CD14-positive monocyte (primary cell): ENCODE measurements at regions not wholly inside any gene's neighbourhood (a gene's known extent, or its start where the extent isn't known, plus 50 kb on each side); places are given as distances from the start of the nearest gene placed in this dataset.

Source experiments
- DNase-seq, 3 donors: peaks; one replicate each; pipeline ENCODE4 v3.0.0-alpha.2; 2011 to 2022
- H2AFZ ChIP-seq: 2 replicates; pipeline ENCODE4 v1.6.0; 2012; ENCODE audit warnings: mild to moderate bottlenecking, low read depth, low read length, inconsistent platforms; ENCODE audit not compliant: insufficient read depth, poor library complexity, severe bottlenecking
- H3K27ac ChIP-seq, 2 donors: 1 replicate in 1 of 2; 2 replicates in 1 of 2; pipeline ENCODE4 v1.5.1; 2012 to 2013; ENCODE audit warnings: low read length in 2 of 2, control low read depth in 1 of 2, inconsistent platforms in 1 of 2, low read depth in 1 of 2, mild to moderate bottlenecking in 1 of 2
- H3K27me3 ChIP-seq, 2 donors: one replicate each; pipeline versions ENCODE4 v1.6.0 to v1.6.1; 2011 to 2013; ENCODE audit warnings: low read length in 2 of 2; ENCODE audit not compliant: control insufficient read depth in 2 of 2, insufficient read depth in 2 of 2
- H3K36me3 ChIP-seq, 2 donors: replicated peaks in 1 of 2; 1 replicate in 1 of 2; 2 replicates in 1 of 2; pipeline versions ENCODE4 v1.5.1 to v1.6.1; 2012 to 2013; ENCODE audit warnings: low read length in 2 of 2, control low read depth in 1 of 2, inconsistent platforms in 1 of 2, mild to moderate bottlenecking in 1 of 2; ENCODE audit not compliant: insufficient read depth in 2 of 2, control insufficient read depth in 1 of 2
- H3K4me1 ChIP-seq, 2 donors: 1 replicate in 1 of 2; 2 replicates in 1 of 2; pipeline versions ENCODE4 v1.5.1 to v1.6.1; 2012 to 2013; ENCODE audit warnings: low read length in 2 of 2, control low read depth in 1 of 2, inconsistent platforms in 1 of 2, mild to moderate bottlenecking in 1 of 2, moderate library complexity in 1 of 2; ENCODE audit not compliant: insufficient read depth in 2 of 2, control insufficient read depth in 1 of 2
- H3K4me2 ChIP-seq: replicated peaks from 2 replicates; pipeline ENCODE3; 2012; ENCODE audit warnings: low read length, moderate library complexity, mild to moderate bottlenecking; ENCODE audit not compliant: poor library complexity, severe bottlenecking; ENCODE audit errors: extremely low read depth
- H3K4me3 ChIP-seq, 3 experiments: fragments of 200-600 bp in 1 of 3; sonication (generic) in 1 of 3; replicated peaks in 1 of 3; 1 replicate in 2 of 3; 2 replicates in 1 of 3; pipeline ENCODE4 v1.5.1; 2011 to 2013; ENCODE audit warnings: low read length in 3 of 3, mild to moderate bottlenecking in 3 of 3, control low read depth in 2 of 3, low read depth in 2 of 3, inconsistent platforms in 1 of 3, moderate library complexity in 1 of 3
- H3K79me2 ChIP-seq: 2 replicates; pipeline ENCODE4 v1.6.0; 2012; ENCODE audit warnings: mild to moderate bottlenecking, control low read depth, inconsistent platforms, low read length, moderate library complexity; ENCODE audit not compliant: insufficient read depth
- H3K9ac ChIP-seq: 2 replicates; pipeline ENCODE4 v1.6.0; 2017; ENCODE audit warnings: low read length, mild to moderate bottlenecking; ENCODE audit not compliant: insufficient read depth, poor library complexity, severe bottlenecking
- H3K9me3 ChIP-seq, 2 donors: replicated peaks in 1 of 2; 1 replicate in 1 of 2; 2 replicates in 1 of 2; pipeline versions ENCODE4 v1.5.1 to v1.6.1; 2012 to 2013; ENCODE audit warnings: low read length in 2 of 2, control low read depth in 1 of 2; ENCODE audit not compliant: control insufficient read depth in 1 of 2, insufficient read depth in 1 of 2
- H4K20me1 ChIP-seq: 2 replicates; pipeline ENCODE4 v1.6.0; 2012; ENCODE audit warnings: mild to moderate bottlenecking, low read length, control low read depth, moderate library complexity; ENCODE audit not compliant: insufficient read depth
- H3K27ac Mint-ChIP-seq, 7 donors: one replicate each; pipeline ENCODE4 v1.8.0; 2020; ENCODE audit warnings: mild to moderate bottlenecking in 7 of 7, mixed read lengths in 7 of 7, moderate library complexity in 6 of 7, inconsistent platforms in 2 of 7
- H3K27me3 Mint-ChIP-seq, 3 donors: one replicate each; pipeline ENCODE4 v1.8.0; 2021 to 2022; ENCODE audit warnings: low read depth in 3 of 3, mild to moderate bottlenecking in 3 of 3, mixed read lengths in 3 of 3, moderate library complexity in 3 of 3, inconsistent platforms in 1 of 3
- H3K36me3 Mint-ChIP-seq, 2 donors: one replicate each; pipeline ENCODE4 v1.8.0; 2020; ENCODE audit warnings: mixed read lengths in 2 of 2, inconsistent platforms in 1 of 2, mild to moderate bottlenecking in 1 of 2
- H3K4me1 Mint-ChIP-seq: one replicate; pipeline ENCODE4 v1.8.0; 2020; ENCODE audit warnings: mild to moderate bottlenecking, mixed read lengths
- H3K4me3 Mint-ChIP-seq, 2 donors: one replicate each; pipeline ENCODE4 v1.8.0; 2020; ENCODE audit warnings: mild to moderate bottlenecking in 2 of 2, mixed read lengths in 2 of 2, moderate library complexity in 1 of 2
- H3K9me3 Mint-ChIP-seq, 7 donors: one replicate each; pipeline ENCODE4 v1.8.0; 2020 to 2022; ENCODE audit warnings: mixed read lengths in 7 of 7, mild to moderate bottlenecking in 6 of 7, moderate library complexity in 6 of 7, inconsistent platforms in 2 of 7
- WGBS: methylation state at CpG from one replicate; pipeline ENCODE4 v1.1.5; 2013; ENCODE audit warnings: missing lambda C conversion rate; ENCODE audit not compliant: insufficient coverage; 5-methylcytosine and 5-hydroxymethylcytosine counted together
- intact Hi-C, 2 donors: fragments of 100-400 bp; cut with micrococcal nuclease; formaldehyde crosslinking; loops; one replicate each; pipeline versions ENCODE4 v1.15.0 to v1.15.1; 2023
- TF ChIP-seq, protein P1 (sequence below): fragments of 200-600 bp; IDR thresholded peaks from one replicate; pipeline ENCODE4 v1.8.0; 2022; ENCODE audit warnings: antibody characterized with exemption, mild to moderate bottlenecking

DNA sequence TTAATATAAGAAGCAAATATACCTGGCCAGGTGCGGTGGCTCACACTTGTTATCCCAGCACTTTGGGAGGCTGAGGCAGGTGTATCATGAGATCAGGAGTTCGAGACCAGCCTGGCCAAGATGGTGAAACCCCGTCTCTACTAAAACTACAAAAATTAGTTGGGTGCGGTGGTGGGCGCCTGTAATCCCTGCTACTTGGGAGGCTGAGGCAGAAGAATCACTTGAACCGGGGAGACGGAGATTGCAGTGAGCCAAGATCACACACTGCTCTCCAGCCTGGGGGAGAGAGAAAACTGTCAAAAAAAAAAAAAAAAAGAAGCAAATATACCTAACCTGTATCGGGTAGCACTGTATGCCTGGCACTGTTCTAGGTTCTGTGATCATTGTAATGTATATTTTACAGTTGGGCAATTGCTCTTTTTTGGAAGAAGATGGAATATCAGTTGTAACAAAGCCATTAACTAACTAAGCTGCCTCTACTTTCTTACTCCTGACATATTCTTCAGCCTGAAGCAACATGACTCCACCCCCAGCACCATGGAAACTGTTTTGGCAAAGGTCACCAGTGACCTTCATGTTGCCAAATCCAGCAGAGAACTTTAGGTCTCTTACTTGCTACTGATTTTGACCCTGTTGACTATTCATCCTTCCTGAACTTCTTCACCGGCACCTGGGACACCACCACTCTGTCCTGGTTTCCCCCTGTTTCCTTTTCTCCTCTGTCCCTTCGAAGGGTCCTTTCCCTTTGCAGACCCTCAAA, 203.8 kb downstream of the RPLP1 start:
- intact Hi-C loops: no loop called here
- Histone ChIP-seq H3K4me1 (peaks cover 36 to 45% of the 10 kb centered on the region in 2 donors), H3K79me2 (no peaks in the 10 kb centered on the region), H3K36me3 (no peaks in the 10 kb centered on the region), H3K27ac (no peak overlapping the region), H3K4me2 (no peak overlapping the region), H3K9me3 (no peaks in the 10 kb centered on the region), H3K4me3 (no peak overlapping the region), H2AFZ (no peak overlapping the region), H3K9ac (no peak overlapping the region), H4K20me1 (no peaks in the 10 kb centered on the region), H3K27me3 (no peaks in the 10 kb centered on the region)
- H3K27me3 Mint-ChIP-seq: peaks cover 11 to 18% (median 16%) of the 10 kb centered on the region in 3 donors
- DNase-seq: no peak
- peaks cover 38% of the 10 kb centered on the region for H3K4me1 Mint-ChIP-seq
- peak overlapping the region in 1 of 7 donors; percentile 43 for H3K27ac Mint-ChIP-seq
- no peak overlapping the region for H3K4me3 Mint-ChIP-seq
- TF ChIP-seq, protein P1, sequence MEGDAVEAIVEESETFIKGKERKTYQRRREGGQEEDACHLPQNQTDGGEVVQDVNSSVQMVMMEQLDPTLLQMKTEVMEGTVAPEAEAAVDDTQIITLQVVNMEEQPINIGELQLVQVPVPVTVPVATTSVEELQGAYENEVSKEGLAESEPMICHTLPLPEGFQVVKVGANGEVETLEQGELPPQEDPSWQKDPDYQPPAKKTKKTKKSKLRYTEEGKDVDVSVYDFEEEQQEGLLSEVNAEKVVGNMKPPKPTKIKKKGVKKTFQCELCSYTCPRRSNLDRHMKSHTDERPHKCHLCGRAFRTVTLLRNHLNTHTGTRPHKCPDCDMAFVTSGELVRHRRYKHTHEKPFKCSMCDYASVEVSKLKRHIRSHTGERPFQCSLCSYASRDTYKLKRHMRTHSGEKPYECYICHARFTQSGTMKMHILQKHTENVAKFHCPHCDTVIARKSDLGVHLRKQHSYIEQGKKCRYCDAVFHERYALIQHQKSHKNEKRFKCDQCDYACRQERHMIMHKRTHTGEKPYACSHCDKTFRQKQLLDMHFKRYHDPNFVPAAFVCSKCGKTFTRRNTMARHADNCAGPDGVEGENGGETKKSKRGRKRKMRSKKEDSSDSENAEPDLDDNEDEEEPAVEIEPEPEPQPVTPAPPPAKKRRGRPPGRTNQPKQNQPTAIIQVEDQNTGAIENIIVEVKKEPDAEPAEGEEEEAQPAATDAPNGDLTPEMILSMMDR: no peak
- peaks cover 0 to 17% of the 10 kb centered on the region in 2 donors for H3K36me3 Mint-ChIP-seq
- WGBS: 75% methylated on average over 2 of the region's 10 CpGs
- H3K9me3 Mint-ChIP-seq: peaks cover 0 to 6% (median 0%) of the 10 kb centered on the region in 7 donors

DNA sequence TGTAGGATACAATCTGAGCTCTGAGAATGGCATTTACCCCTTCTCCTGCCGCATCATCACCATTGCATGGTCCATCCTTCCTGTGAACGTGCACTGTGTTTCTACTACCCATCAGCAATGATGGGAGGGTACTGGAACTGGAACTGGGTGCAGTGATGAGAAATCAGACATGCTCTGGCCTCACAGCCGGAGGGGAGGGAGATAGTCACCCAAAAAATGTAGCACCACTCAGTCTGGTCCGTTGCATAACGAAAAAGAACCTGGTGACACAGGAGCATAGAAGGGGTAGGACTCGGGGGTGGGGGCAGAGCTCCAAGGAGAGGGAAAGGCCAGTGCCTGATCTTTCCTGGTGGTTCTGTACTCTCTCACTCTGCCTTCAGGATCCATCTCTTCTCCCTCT, 205.0 kb downstream of the RPLP1 start:
- Histone ChIP-seq H3K79me2 (no peaks in the 10 kb centered on the region), H3K27ac (no peak overlapping the region), H3K27me3 (no peaks in the 10 kb centered on the region), H3K9me3 (no peaks in the 10 kb centered on the region), H3K4me3 (no peak overlapping the region), H3K4me1 (peaks cover 32 to 44% of the 10 kb centered on the region in 2 donors), H3K9ac (no peak overlapping the region), H3K4me2 (no peak overlapping the region), H3K36me3 (no peaks in the 10 kb centered on the region), H4K20me1 (no peaks in the 10 kb centered on the region), H2AFZ (no peak overlapping the region)
- no peak for DNase-seq
- no peak overlapping the region for H3K4me3 Mint-ChIP-seq
- peaks cover 5 to 16% (median 15%) of the 10 kb centered on the region in 3 donors for H3K27me3 Mint-ChIP-seq
- H3K4me1 Mint-ChIP-seq: peaks cover 26% of the 10 kb centered on the region
- TF ChIP-seq, protein P1: no peak
- intact Hi-C loops: no loop called here
- 71% methylated on average over 2 of the region's 6 CpGs for WGBS
- peaks cover 0 to 6% (median 0%) of the 10 kb centered on the region in 7 donors for H3K9me3 Mint-ChIP-seq
- H3K36me3 Mint-ChIP-seq: peaks cover 4 to 16% of the 10 kb centered on the region in 2 donors
- peak overlapping the region in 1 of 7 donors; percentile 37 for H3K27ac Mint-ChIP-seq
